Neural progenitor cell (in vitro differentiated cells): ENCODE measurements at regions not wholly inside any gene's neighbourhood (a gene's known extent, or its start where the extent isn't known, plus 50 kb on each side); places are given as distances from the start of the nearest gene placed in this dataset. TPM values are rescaled to one million over a fixed set of nuclear protein-coding genes. Genes with fewer than 3 reads are reported as not detected.

ENCODE experiments used
- DNase-seq: peaks from one replicate; pipeline ENCODE4 v3.0.0-alpha.2; 2016; ENCODE audit warnings: low spot score
- H2AFZ ChIP-seq: fragments of 200-600 bp; sonication (generic); replicated peaks from 2 replicates; pipeline ENCODE4 v1.6.1; 2016; ENCODE audit warnings: antibody characterized with exemption
- H3F3A ChIP-seq: fragments of 200-600 bp; sonication (generic); 2 replicates; pipeline ENCODE4 v1.6.1; 2016; ENCODE audit warnings: antibody characterized with exemption, low read depth
- H3K27ac ChIP-seq: fragments of 200-600 bp; sonication (generic); 2 replicates; pipeline ENCODE4 v1.5.1; 2016; ENCODE audit warnings: mild to moderate bottlenecking
- H3K27me3 ChIP-seq: fragments of 200-600 bp; sonication (generic); 2 replicates; pipeline ENCODE4 v1.6.1; 2016; ENCODE audit warnings: mild to moderate bottlenecking, moderate library complexity
- H3K36me3 ChIP-seq: fragments of 200-600 bp; sonication (generic); 2 replicates; pipeline ENCODE4 v1.5.1; 2016
- H3K4me1 ChIP-seq: fragments of 200-600 bp; sonication (generic); 2 replicates; pipeline ENCODE4 v1.6.1; 2016; ENCODE audit warnings: mixed run types
- H3K4me2 ChIP-seq: fragments of 200-600 bp; sonication (generic); 2 replicates; pipeline ENCODE4 v1.6.1; 2016
- H3K4me3 ChIP-seq: fragments of 200-600 bp; sonication (generic); 2 replicates; pipeline ENCODE4 v1.5.1; 2016
- H3K79me2 ChIP-seq: fragments of 200-600 bp; sonication (generic); 2 replicates; pipeline ENCODE4 v1.6.1; 2016; ENCODE audit warnings: low read depth
- H3K9ac ChIP-seq: fragments of 200-600 bp; sonication (generic); 2 replicates; pipeline ENCODE4 v1.6.1; 2016
- H3K9me3 ChIP-seq: fragments of 200-600 bp; sonication (generic); 2 replicates; pipeline ENCODE4 v1.5.1; 2016; ENCODE audit warnings: low read depth
- H4K20me1 ChIP-seq: fragments of 200-600 bp; sonication (generic); 2 replicates; pipeline ENCODE4 v1.6.1; 2016; ENCODE audit warnings: low read depth
- H3K27ac Mint-ChIP-seq: 3 replicates; pipeline ENCODE4 v1.8.0; 2021; ENCODE audit warnings: mixed read lengths
- H3K27me3 Mint-ChIP-seq: 2 replicates; pipeline ENCODE4 v1.8.0; 2022; ENCODE audit warnings: low read depth, mild to moderate bottlenecking, inconsistent platforms, moderate library complexity, mixed read lengths; ENCODE audit not compliant: insufficient read depth
- H3K36me3 Mint-ChIP-seq: 3 replicates; pipeline ENCODE4 v1.8.0; 2021; ENCODE audit warnings: mixed read lengths
- H3K4me1 Mint-ChIP-seq: 3 replicates; pipeline ENCODE4 v1.8.0; 2021; ENCODE audit warnings: mixed read lengths
- H3K4me3 Mint-ChIP-seq: 3 replicates; pipeline ENCODE4 v1.8.0; 2021; ENCODE audit warnings: mild to moderate bottlenecking, moderate library complexity, mixed read lengths
- H3K9me3 Mint-ChIP-seq: 3 replicates; pipeline ENCODE4 v1.8.0; 2020; ENCODE audit warnings: mixed read lengths
- EZH2 ChIP-seq: fragments of 200-600 bp; sonication (generic); IDR thresholded peaks from 2 replicates; pipeline ENCODE4 v1.6.1; 2017; ENCODE audit warnings: antibody characterized with exemption, mild to moderate bottlenecking, moderate library complexity
- EZH2phosphoT487 ChIP-seq: fragments of 200-600 bp; sonication (generic); IDR thresholded peaks from 2 replicates; pipeline ENCODE4 v1.6.1; 2017; ENCODE audit warnings: antibody characterized with exemption
- small RNA-seq: library from RNA; depleted of rRNA; stranded (forward); fragments of <200 nt; gene quantifications from one replicate; pipeline ENCODE3, GENCODE V24; 2015
- TF ChIP-seq, protein P1 (sequence below): fragments of 200-600 bp; sonication (generic); IDR thresholded peaks from 2 replicates; pipeline ENCODE4 v1.5.1; 2017; ENCODE audit warnings: antibody characterized with exemption, mild to moderate bottlenecking

DNA sequence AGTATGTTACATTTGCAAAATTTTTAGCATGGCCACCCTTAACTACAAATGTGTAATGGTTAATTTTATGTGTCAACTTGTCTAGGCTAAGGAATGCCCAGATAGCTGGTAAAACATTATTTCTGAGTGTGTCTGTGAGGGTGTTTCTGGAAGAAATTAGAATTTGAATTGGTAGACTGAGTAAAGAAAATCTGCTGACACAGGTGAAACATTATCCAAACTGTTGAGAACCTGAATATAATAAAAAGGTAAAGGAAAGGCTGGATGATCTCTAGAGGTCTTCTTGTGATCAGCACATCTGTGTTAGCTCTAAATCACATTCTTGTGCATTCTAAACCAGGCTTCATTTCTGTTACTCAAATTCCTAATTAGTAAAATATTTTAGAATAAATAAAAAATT is 100.8 kb downstream of the UCHL5 start:
- H3K27ac Mint-ChIP-seq = no peak overlapping the region

DNA sequence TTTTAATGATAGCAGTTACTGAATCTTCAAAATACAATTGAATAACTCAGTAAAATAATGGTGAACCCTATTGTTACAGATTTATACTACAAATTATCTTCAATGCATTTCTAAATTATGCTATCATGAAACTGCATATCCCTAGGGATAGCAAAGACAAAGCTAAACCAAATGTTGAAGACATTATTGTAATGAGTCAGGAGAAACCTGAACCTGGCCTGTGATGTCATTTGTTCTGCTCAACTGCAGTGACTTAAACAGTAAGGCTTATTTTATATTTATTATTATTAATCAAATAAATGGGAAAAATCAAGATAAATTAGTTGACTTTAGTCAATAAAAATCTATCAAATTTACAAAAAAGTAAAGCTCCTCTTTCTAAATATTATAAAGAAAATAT is 100.3 kb downstream of the UCHL5 start:
- Mint-ChIP-seq H3K4me3 (no peak overlapping the region), H3K4me1 (no peaks in the 10 kb centered on the region), H3K27me3 (no peaks in the 10 kb centered on the region), H3K36me3 (no peaks in the 10 kb centered on the region), H3K27ac (no peak overlapping the region), H3K9me3 (no peaks in the 10 kb centered on the region)
- Histone ChIP-seq H3K9me3 (no peaks in the 10 kb centered on the region), H3K4me2 (no peak overlapping the region), H3K79me2 (no peaks in the 10 kb centered on the region), H3K27me3 (no peaks in the 10 kb centered on the region), H3F3A (no peaks in the 10 kb centered on the region), H4K20me1 (no peaks in the 10 kb centered on the region), H3K4me3 (no peak overlapping the region), H3K4me1 (no peaks in the 10 kb centered on the region), H3K27ac (no peak overlapping the region), H3K9ac (no peak overlapping the region), H2AFZ (no peak overlapping the region), H3K36me3 (no peaks in the 10 kb centered on the region)
- no peak for DNase-seq
- TF ChIP-seq, protein P1, sequence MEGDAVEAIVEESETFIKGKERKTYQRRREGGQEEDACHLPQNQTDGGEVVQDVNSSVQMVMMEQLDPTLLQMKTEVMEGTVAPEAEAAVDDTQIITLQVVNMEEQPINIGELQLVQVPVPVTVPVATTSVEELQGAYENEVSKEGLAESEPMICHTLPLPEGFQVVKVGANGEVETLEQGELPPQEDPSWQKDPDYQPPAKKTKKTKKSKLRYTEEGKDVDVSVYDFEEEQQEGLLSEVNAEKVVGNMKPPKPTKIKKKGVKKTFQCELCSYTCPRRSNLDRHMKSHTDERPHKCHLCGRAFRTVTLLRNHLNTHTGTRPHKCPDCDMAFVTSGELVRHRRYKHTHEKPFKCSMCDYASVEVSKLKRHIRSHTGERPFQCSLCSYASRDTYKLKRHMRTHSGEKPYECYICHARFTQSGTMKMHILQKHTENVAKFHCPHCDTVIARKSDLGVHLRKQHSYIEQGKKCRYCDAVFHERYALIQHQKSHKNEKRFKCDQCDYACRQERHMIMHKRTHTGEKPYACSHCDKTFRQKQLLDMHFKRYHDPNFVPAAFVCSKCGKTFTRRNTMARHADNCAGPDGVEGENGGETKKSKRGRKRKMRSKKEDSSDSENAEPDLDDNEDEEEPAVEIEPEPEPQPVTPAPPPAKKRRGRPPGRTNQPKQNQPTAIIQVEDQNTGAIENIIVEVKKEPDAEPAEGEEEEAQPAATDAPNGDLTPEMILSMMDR = no peak
- TF ChIP-seq EZH2phosphoT487 (no peak), EZH2 (no peak)

More for the DNA sequence above, 100.8 kb downstream of the UCHL5 start:
- H3K4me1 Mint-ChIP-seq = no peaks in the 10 kb centered on the region
- Histone ChIP-seq H2AFZ (no peak overlapping the region), H3K27me3 (no peaks in the 10 kb centered on the region), H4K20me1 (no peaks in the 10 kb centered on the region), H3K4me1 (no peaks in the 10 kb centered on the region), H3K4me3 (no peak overlapping the region), H3K9me3 (no peaks in the 10 kb centered on the region), H3K4me2 (no peak overlapping the region), H3K36me3 (no peaks in the 10 kb centered on the region), H3K79me2 (no peaks in the 10 kb centered on the region), H3K27ac (no peak overlapping the region), H3F3A (no peaks in the 10 kb centered on the region), H3K9ac (no peak overlapping the region)
- DNase-seq = no peak
- H3K4me3 Mint-ChIP-seq = no peak overlapping the region
- no peaks in the 10 kb centered on the region for H3K36me3 Mint-ChIP-seq
- no peaks in the 10 kb centered on the region for H3K9me3 Mint-ChIP-seq
- TF ChIP-seq, protein P1 = no peak
- no peak for TF ChIP-seq EZH2
- TF ChIP-seq EZH2phosphoT487 = no peak
- no peaks in the 10 kb centered on the region for H3K27me3 Mint-ChIP-seq

DNA sequence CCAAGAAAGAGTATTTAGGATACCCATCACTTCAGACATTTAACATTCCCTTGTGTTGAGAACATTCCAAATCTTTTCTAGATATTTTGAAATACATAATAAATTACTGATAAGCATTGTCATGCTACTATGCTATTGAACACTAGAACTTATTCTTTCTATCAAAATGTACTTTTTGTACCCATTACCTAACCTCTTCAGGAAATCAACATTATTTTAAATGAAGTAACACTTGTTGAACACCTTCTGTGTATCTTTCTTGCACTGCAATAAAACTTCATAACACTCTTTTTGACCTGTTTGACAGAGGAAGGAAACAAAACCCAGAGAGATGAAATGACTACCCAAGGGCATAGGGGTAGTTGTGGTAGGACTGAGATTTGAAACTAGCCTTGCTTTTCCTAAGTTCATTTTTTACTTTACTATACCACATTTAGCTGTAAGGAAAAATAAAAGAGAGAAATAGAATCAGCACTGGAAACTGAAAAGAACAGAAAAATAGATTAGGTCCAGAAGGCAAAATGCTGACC is 99.4 kb downstream of the UCHL5 start:
- Histone ChIP-seq H3F3A (no peaks in the 10 kb centered on the region), H3K4me3 (no peak overlapping the region), H3K27ac (no peak overlapping the region), H3K9ac (no peak overlapping the region), H2AFZ (no peak overlapping the region), H3K27me3 (no peaks in the 10 kb centered on the region), H3K79me2 (no peaks in the 10 kb centered on the region), H3K4me2 (no peak overlapping the region), H3K9me3 (no peaks in the 10 kb centered on the region), H3K36me3 (no peaks in the 10 kb centered on the region), H4K20me1 (no peaks in the 10 kb centered on the region), H3K4me1 (no peaks in the 10 kb centered on the region)
- TF ChIP-seq EZH2phosphoT487 = no peak
- no peak for TF ChIP-seq EZH2
- TF ChIP-seq, protein P1 = no peak
- no peak for DNase-seq
- Mint-ChIP-seq H3K4me1 (no peaks in the 10 kb centered on the region), H3K9me3 (no peaks in the 10 kb centered on the region), H3K4me3 (no peak overlapping the region), H3K36me3 (no peaks in the 10 kb centered on the region), H3K27me3 (no peaks in the 10 kb centered on the region), H3K27ac (no peak overlapping the region)

Small RNAs in the stretch of these regions (small RNA-seq; reads per million reads assigned to genes)
- gene RN7SKP126 = not detected
